Astrocyte (in vitro differentiated cells and primary cell): ENCODE measurements at regions not wholly inside any gene's neighbourhood (a gene's known extent, or its start where the extent isn't known, plus 50 kb on each side); places are given as distances from the start of the nearest gene placed in this dataset.

ENCODE experiments used
- CTCF ChIP-seq: IDR thresholded peaks from 2 replicates; pipeline ENCODE4 v1.5.1; 2011; ENCODE audit warnings: low read depth, mild to moderate bottlenecking, inconsistent platforms, low read length, moderate library complexity; ENCODE audit not compliant: insufficient read depth
- EZH2 ChIP-seq: IDR thresholded peaks from 2 replicates; pipeline ENCODE4 v1.6.1; 2012; ENCODE audit warnings: mild to moderate bottlenecking, low read length, inconsistent platforms; ENCODE audit not compliant: insufficient read depth

- TF ChIP-seq EZH2 (no peak), CTCF (no peak)
Measured at GRCh38 chr9:82124090-82124489, 135.5 kb downstream of the SPATA31D1 start.
